H1 (cell line): ENCODE measurements at regions not wholly inside any gene's neighbourhood (a gene's known extent, or its start where the extent isn't known, plus 50 kb on each side); places are given as distances from the start of the nearest gene placed in this dataset.

ENCODE experiments used
- BACH1 ChIP-seq: IDR thresholded peaks from 2 replicates; pipeline ENCODE4 v1.6.1; 2012; ENCODE audit warnings: low read length, improper control_type of control experiment
- CBX8 ChIP-seq: fragments of 300-800, 300-1000 bp; sonication (generic); IDR thresholded peaks from 2 replicates; pipeline ENCODE4 v1.7.1; 2016; ENCODE audit warnings: low read depth, low read length, borderline replicate concordance
- CHD7 ChIP-seq: fragments of 300-600 bp; sonication (generic); IDR thresholded peaks from 2 replicates; pipeline ENCODE4 v1.7.1; 2012; ENCODE audit warnings: low read length, moderate library complexity, mild to moderate bottlenecking, inconsistent platforms; ENCODE audit not compliant: insufficient replicate concordance
- CREB1 ChIP-seq: IDR thresholded peaks from 2 replicates; pipeline ENCODE4 v1.6.1; 2012; ENCODE audit warnings: inconsistent platforms
- GABPA ChIP-seq: IDR thresholded peaks from 2 replicates; pipeline ENCODE4 v1.6.1; 2011; ENCODE audit warnings: mild to moderate bottlenecking, low read length, moderate library complexity, borderline replicate concordance; ENCODE audit not compliant: insufficient read depth
- HDAC6 ChIP-seq: IDR thresholded peaks from one replicate; pipeline ENCODE4 v1.7.1; 2012; ENCODE audit warnings: low read depth, mild to moderate bottlenecking, inconsistent platforms, low read length, moderate library complexity
- MAFK ChIP-seq: IDR thresholded peaks from 2 replicates; pipeline ENCODE4 v1.6.1; 2012; ENCODE audit warnings: low read depth, mild to moderate bottlenecking, improper control_type of control experiment, low read length
- SIX5 ChIP-seq: IDR thresholded peaks from 2 replicates; pipeline ENCODE4 v1.6.1; 2011; ENCODE audit warnings: mild to moderate bottlenecking, low read depth, low read length

GRCh38 chr1:62967031-62967430 is 183.1 kb downstream of the ATG4C start (continued):
- no peak for TF ChIP-seq CHD7
- TF ChIP-seq CBX8, result no peak
- no peak for TF ChIP-seq HDAC6
- TF ChIP-seq SIX5, result no peak
- TF ChIP-seq MAFK, result no peak
- no peak for TF ChIP-seq GABPA
- no peak for TF ChIP-seq CREB1
- TF ChIP-seq BACH1, result no peak
